GM21576 (cell line): ENCODE measurements at regions not wholly inside any gene's neighbourhood (a gene's known extent, or its start where the extent isn't known, plus 50 kb on each side); places are given as distances from the start of the nearest gene placed in this dataset.

Experiments used
- ATAC-seq: cut with Tn5 transposase; IDR thresholded peaks from one replicate; pipeline ENCODE4 v1.9.1; 2021; ENCODE audit warnings: mild to moderate bottlenecking, moderate library complexity; ENCODE audit not compliant: unreplicated experiment

DNA sequence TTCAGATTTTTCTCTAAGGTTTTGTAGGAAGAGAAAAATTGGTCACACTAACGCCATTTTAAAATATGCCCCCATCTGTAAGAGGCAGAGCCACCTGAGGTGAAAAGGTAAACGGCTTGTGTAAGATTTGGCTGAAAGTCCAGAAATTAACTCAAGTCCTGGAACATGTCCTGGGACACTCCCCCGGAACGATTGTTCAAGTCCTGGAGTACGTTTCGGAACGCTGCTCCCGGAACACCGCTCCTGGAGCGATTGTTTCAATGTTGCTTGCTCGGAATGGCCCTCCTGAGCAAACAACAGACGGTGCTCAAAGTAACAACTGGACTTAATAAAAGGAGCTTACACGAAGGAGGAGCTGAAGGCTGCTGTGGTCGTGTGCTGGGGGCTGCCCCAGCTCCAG, 796.5 kb upstream of the SLIT2 start:
- no peak for ATAC-seq

DNA sequence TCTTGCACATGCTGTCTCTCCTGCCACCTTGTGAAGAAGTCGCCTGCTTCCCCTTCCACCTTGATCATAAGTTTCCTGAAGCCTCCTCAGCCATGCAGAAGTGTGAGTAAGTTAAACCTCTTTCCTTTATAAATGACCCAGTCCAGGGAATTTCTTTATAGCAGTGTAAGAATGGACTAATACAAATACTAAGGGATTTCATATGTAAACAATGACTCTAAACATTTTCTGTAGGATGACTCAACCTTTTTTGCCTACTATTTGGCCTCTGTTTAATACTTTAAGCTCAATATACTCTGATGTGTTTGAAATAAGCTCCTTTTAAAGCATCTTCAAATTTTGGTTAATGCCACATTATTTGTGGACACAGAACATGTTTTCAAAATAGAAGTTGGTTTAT, 813.5 kb upstream of the SLIT2 start:
- ATAC-seq = no peak

DNA sequence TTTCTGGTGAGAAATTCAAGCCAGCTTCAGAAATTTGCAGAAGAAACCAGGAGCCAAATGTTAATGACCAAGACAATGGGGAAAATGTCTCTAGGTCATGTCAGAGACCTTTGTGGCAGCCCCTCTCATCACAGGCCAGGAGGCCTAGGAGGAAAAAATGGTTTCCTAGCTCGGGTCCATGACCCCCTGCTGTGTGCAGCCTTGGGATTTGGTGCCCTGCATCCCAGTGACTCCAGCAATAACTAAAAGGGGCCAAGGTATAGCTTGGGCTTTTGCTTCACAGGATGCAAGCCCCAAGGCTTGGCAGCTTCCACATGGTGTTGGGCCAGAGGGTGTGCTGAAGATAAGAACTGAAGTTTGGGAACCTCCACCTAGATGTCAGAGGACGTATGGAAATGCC, 814.7 kb upstream of the SLIT2 start:
- no peak for ATAC-seq

DNA sequence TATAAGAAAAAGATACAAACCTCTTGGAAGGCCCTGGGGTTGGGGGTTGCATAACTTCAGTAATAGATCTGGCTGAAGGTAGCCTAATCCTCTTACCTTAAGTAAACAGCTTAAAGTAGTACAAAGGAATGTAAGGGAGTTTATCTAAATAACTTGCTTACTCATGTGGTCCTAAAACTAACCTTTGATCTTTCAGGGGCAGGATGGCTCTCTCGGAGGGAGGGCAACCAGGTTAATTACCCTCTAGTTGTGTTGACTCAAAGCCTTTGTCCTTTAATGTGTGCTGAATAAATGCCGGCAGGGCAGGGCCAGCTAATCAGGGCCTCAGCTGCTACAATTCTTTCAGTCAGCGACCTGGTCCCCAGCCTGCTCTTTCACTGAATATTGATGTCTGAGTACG, 822.0 kb upstream of the SLIT2 start:
- ATAC-seq = no peak

DNA sequence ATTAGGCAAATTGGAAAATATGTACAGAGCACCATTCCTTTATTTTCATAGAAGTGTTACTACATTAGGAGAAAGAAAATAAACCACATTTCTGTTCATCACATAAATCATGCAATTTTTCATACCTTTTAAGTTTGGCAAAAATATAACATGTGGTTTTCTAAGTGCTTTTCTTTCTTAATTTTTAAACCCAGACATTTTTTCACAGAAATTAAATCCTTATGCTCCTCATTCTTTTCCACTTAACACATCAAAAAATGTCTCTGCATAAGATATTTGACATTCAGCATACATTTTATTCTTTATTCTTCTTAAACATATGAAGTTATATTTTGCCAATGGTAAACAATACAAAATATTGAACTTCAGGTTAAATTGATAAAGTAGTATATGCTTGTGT, 826.6 kb upstream of the SLIT2 start:
- ATAC-seq = no peak

DNA sequence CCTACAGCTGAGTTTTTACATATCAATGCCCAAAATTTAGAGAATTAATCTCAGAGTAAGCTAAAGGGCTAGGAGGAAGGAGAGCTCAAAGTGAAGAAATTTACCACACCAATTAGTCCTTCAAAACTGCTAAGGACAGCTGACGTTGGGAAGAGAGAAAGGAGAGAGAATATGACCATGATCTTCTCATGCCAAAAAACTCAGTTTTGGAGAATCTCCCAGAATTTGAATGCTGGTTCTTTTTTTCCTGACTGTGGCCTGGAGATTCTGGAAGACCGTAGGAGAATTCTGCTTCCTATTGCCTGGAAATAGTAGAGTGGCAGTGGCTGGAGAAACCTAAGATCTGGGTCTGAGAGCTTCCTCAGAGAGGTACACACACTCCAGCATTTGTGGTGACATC, 834.4 kb upstream of the SLIT2 start:
- ATAC-seq = no peak

DNA sequence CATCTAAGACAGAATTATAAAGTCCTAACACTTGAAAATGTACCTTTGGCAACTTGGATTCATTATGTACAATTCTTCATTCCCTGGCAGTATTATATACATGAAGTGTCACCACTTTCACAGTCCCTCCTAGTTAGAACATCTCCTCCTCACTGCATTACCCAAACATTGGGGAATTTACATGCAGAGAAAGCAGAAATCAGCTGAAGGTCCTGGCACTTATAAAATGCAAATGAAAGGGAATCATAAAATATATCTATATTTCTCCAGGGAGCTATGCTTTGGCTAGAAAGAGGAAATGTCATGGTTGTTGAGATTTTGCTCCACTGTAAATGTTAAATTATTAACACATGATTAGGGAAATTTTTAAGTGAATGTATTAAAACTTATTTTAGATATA, 835.6 kb upstream of the SLIT2 start:
- no peak for ATAC-seq

DNA sequence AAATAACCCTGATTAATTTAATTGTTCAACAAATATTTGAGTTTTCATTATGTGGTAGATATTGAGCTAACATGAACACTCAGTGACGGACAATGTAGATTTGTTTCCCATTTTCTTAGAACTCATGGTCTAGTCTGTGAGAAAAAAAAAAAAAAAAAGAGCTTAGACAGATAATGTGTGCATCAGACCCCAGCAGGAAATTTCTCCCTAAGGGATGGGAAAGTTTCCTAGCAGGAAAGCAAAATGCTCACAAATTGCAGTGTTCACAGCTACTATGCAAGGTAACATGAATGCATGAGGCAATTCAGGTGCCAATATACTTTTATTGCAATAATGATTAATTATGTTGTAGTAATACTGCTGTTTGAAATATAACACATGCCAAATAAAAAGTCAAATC, 843.2 kb upstream of the SLIT2 start:
- no peak for ATAC-seq

DNA sequence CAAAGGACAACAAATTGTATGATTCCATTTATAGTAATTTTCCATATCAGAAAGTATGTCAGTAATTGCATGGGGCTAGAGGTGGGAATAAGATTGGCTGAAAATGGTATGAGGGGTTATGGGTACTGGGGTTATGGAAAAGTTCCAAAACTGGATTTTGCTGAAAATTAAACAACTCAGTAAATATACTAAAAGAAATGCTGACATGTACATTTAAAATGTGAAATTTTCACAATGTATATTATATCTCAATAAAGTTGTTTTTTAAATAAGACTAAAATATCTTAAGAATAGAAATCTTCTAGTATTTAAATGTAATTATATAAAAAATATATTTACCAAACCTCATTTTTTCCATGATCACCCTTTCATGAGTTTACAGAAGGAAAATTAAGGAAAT, 844.9 kb upstream of the SLIT2 start:
- no peak for ATAC-seq

DNA sequence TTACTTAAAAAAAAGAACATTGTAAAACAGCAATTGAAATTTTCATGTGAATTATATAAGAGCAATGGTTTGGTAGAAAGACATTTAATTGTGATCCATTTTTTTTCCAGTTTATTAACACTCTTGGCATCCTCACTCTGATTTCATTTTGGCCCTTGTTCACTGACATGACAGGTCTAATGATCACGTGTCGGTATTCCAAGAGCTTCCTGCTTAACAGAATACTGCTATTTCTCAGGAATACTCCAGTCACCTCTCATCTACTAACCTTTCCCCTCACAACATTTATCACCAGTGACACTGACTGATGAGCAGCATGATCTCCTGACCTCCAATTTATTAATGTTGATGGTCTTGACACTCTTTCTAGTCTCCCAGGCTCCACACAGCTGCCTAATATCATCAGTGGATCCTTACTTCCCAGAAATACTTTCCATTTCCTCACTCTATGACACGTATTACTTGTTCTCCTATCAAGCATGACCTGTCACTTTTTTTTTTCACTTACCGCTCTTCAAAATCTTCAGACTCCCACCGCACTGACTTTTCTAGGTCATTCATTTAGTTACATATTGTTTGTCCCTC, 847.8 kb upstream of the SLIT2 start:
- no peak for ATAC-seq

DNA sequence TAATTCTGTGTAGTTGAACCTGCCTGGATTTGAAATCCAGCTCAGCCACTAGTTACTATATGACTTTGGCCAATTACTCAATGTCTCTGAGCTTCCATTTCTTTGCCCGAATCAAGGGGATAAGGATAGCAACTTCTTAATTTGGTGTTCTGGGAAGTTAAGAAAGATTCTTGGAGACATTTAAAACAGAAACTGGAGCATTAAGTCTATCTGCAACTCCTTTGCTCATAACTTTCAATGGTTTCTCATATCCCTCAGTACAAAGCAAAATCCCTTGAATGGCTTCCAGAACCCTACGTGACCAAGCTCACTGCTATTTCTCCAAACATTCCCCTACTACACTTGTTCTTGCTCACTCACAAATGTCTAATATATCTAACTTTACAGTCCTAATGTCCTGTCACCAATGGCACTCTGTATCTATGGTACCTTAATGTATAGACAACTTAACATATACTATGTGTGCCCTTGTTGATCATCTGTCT, 849.1 kb upstream of the SLIT2 start:
- no peak for ATAC-seq

DNA sequence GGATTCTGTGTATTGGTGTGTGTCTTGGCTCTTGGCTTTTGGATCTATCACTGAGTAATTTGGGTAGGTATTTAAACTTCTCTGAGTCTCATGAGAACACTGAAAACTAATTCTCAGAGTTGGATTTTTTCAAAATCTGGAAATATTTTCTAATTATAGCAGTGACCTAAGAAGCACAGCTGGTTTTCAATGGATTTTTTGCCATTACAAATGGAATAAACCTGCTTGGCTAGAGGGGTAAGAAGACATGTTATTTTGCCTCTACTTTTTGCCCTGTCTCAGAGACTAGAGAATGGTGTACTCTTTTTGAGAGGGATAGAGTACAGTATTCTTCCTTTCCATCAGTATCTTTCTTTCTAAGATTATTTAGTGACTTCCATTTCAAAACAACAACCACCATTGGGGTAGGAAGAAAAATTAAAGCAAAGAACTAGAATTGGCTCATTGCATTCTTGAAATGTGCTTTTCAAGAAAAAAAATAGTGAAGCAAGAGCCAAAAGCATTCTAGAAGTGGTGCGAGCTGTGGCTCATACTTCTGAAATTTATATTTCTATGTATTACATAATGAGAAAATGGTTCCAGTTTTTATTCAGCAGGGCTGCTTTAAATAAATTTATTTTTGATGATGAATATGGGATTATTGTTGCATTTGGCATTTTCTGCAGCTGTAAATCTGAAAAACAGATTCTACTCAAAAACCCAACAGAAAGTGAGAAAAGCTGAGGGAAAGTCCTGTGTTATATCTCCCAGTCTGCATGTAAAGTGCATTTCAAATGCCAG, 850.2 kb upstream of the SLIT2 start:
- ATAC-seq = no peak

DNA sequence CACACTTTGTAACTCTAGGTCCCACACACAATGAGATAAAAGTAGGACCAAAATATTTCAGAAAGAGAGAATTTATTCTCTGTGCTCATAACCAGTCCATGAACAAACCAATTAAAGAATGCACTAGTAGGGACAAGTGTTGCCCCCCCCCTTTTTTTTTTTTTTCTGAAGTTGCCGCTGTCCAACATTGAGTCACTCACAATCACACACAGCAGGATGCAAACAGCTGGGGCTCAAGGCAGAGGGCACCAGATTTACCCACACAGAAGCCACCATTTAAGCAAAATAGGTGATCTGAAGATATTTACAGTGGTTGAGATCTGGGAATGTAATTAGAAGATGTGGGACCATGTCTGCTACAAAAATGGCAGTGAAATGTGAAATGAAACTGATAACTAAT, 850.9 kb upstream of the SLIT2 start:
- ATAC-seq = no peak

DNA sequence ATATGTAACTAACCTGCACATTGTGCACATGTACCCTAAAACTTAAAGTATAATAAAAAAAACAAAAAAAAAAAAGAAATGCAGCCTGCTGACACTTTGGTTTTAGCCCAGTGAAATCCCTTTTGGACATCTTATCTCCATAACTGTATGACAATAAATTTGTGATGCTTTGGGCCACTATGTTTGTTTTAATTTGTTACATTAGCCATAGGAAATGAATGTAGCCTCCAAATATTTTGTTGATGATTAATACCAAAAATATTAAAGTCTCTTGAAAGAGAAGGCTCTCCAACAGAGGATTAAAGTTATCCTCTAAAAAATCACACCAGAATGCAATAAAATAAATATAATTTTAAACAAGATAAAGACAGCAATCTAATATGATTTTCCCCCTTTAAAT, 852.7 kb upstream of the SLIT2 start:
- no peak for ATAC-seq

DNA sequence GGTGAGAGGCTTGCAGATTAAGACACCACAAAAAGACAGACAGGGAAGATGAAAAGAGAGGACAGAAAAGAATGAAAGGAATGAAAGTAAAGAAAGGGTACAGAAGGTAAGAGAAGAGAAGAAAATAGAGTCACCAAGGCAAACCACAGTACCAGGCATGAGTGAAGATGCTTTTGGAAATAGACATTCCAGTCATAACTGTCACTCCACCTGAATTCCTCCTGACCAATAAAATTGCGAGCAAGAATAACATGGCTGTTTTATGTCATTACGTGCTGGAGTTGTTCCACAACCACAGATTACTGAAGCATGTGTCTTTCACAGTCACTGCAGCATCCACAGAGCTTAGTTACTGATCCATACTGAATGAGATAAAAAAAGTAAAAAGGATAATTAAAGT, 864.9 kb upstream of the SLIT2 start:
- ATAC-seq = no peak

DNA sequence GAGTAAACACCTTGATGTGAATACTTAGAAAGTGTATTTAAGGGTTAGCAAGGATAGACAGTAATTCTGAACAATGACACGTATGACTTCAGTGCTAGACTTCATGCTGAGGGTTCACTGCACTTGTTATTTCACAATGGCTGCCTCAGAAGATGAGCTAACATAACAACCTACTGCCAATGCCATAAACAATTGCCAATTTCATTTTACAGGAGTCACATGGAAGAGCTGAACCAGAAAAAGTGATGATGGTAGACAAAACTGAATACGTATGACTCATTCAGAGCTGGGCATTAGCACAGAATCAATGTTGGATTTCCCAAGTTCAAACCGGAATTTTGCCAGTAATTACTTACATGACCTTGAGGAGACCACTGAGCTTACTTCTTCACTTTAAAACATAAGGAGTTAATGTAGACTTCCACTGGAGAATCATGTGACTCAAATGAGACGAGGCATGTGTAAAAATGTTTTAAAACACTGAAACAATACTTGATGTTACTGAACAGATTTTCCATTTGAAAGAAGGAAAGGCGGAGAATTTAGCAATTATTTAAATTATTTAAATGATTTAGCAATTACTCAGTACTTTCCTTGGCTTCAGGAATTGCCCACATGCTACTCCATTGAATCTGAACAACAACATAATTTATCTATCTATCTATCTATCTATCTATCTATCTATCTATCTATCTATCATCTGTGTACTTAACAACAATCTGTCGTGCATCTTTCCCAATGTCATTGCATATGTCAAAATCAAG, 868.5 kb upstream of the SLIT2 start:
- no peak for ATAC-seq

DNA sequence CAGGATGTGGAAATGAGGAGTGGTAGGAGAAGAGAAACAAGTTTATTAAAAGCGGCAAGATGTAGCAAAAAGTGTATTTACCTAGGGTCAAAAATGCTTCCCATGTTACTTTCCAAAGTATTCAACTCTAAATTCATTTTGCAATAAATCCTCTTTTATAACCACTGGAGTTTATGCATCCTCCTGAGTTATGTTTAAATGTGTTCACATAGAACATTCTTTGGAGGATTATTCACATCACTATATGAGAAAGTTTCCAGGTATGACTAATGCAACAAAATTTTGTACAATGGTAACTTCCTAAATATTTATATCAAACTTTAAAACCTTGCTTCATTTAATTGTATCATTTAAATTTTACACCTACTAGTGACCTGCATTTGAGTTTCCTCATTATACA, 870.6 kb upstream of the SLIT2 start:
- no peak for ATAC-seq

DNA sequence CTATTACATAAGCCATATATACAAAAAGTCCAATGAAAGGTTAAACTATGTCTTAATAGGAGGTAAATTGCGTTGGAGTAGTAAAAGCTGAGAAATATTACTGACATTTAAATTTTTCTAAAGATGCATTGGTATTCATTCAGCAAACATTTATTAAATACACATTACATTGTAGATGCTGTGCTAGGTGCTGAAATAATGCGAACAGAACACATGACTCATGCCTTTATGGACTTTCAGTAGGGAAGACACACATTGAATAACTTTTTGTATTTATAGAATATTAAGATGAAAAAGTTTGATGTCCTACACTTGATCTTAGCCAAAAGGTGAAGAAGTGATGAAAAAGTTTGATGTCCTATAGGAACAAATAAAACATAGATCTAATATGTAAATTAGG, 871.1 kb upstream of the SLIT2 start:
- ATAC-seq = no peak

DNA sequence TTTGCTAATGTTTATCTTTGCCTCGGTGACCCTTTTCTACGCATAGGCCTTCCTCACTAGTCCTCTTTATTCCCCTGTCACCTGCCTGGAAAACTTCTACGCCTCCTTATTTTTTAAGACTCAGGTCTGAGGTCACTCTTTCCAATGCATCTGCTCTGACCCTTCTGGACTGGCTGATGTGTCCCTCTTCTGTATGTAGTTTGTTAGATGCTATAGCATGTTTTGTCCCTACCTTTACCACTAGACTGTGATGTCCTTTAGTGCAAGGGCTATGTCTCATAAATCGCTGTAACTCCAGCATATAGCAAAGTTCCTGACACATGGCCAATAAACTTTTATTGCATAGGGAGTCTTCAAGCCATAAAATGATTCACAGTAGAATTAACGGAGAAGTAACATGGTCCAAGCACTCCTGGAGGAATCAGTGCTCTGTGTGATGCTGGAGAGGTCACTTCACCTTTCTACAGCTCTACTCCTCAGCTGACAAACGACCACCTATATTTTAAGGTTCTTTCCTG, 872.5 kb upstream of the SLIT2 start:
- no peak for ATAC-seq

DNA sequence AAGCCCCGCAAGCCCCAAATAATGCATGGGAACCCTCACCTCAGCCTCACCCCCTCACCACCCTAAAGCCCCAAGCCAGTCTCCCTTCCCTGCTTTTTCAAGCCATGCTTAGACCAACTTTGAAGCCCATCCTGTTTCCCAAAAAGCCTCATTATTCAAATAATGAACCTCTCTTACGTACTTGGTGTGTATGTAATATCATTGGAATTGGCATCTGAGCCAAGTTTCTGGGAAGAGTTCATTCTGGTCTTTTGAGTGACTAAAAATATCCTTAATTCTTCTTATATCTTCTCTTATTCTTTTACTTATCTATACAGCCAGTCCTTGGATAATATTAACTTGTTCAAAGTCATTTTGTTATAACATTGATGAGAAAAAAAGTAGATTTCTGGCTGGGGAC, 875.8 kb upstream of the SLIT2 start:
- no peak for ATAC-seq

DNA sequence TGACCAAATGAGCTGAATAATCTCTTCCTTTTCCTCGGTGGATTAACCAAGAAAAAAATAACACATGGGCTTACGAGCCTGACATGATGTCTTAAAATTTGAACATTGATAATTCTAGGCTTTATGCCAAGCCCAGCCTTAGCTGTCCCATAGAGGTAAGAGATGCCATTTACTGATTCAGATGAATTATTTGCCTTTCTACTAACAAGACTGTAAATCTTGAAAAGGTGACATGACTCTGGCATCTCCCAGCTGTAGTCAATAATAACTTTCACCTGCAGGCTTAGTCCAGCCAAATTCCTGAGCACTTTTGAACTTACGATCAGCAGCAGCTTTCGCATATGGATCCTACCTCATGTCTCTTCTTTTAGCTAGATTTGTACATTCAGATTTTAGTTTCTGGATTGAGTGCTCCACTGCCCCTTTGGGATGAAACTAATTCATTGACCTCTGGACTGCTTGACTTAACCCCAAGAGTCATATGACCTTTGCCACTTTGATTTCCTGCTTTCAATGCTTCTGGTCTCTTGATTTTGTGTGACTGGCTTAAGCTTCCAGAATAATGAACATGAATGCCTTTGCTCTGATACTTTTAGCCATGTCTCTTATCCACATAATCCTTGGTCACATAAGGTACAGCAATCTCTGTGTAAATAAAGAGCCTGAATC, 876.4 kb upstream of the SLIT2 start:
- no peak for ATAC-seq
